ENCODE measurements at regions not wholly inside any gene's neighbourhood (a gene's known extent, or its start where the extent isn't known, plus 50 kb on each side); places are given as distances from the start of the nearest gene placed in this dataset.

GRCh38 chr7:116400522-116400921 lies 99.0 kb upstream of the CAV2 start:
- 17% methylated on average over 3 of the region's 3 CpGs for WGBS (ENCODE audit: insufficient coverage, insufficient replicate concordance, low lambda C conversion rate, missing lambda C conversion rate)
- RAD21 ChIA-PET (ENCODE audit: unreplicated experiment), result no interaction called here

More at GRCh38 chr7:116400522-116400921, 99.0 kb upstream of the CAV2 start:
- in situ Hi-C loops (cut with MboI), result no loop called here
- intact Hi-C loops (cut with micrococcal nuclease; ENCODE audit: unreplicated experiment), result no loop called here
- no peak overlapping the region for H2AFZ ChIP-seq (ENCODE audit: control insufficient read depth, low read depth, low read length)
- TF ChIP-seq MEF2B (IDR thresholded peaks at IDR 0.05; ENCODE audit: partially characterized antibody, poor library complexity, severe bottlenecking) (no peak), IRF3 (IDR thresholded peaks at IDR 0.05) (no peak), CEBPZ (IDR thresholded peaks at IDR 0.05; ENCODE audit: low read depth, low read length) (no peak), TCF7 (IDR thresholded peaks at IDR 0.05; ENCODE audit: borderline replicate concordance) (no peak), TARDBP (IDR thresholded peaks at IDR 0.05; ENCODE audit: borderline replicate concordance) (no peak), ZNF207 (IDR thresholded peaks at IDR 0.05; ENCODE audit: borderline replicate concordance) (no peak), SMARCA5 (IDR thresholded peaks at IDR 0.05) (no peak), SMC3 (IDR thresholded peaks at IDR 0.05; ENCODE audit: borderline replicate concordance, low read length) (no peak)
- ATAC-seq (no peak), DNase-seq (ENCODE audit: low read depth, low spot score) (no peak), FAIRE-seq (no peak)
- no TSS peak for BruUV-seq (replicated peaks)
- H3K4me1 ChIP-seq (ENCODE audit: control insufficient read depth, insufficient read depth, low read length), result no peaks in the 10 kb centered on the region
- ChIA-PET SMC1A (ENCODE audit: uncharacterized antibody, unreplicated experiment) (no interaction called here), POLR2A (no interaction called here), CTCF (no interaction called here)
- H3K27me3 ChIP-seq (replicated peaks in 1 of 2; ENCODE audit: control insufficient read depth in 2 of 2, insufficient read depth in 2 of 2, low read length in 1 of 2), result peaks cover 0 to 5% of the 10 kb centered on the region in 2 experiments; a peak in 1 of 4 replicates
- no peak overlapping the region for H3K4me2 ChIP-seq (ENCODE audit: control insufficient read depth, insufficient read depth)
- no peaks in the 10 kb centered on the region; the same call in 2 of the 3 replicates for H3K9me3 ChIP-seq (replicated peaks; ENCODE audit: control insufficient read depth, insufficient read depth, low read length)
- H3K36me3 ChIP-seq (ENCODE audit: control insufficient read depth in 2 of 2, insufficient read depth in 2 of 2, low read length in 1 of 2), result no peaks in the 10 kb centered on the region
- no peaks in the 10 kb centered on the region for H4K20me1 ChIP-seq (ENCODE audit: control insufficient read depth, insufficient read depth)
- H3K4me3 ChIP-seq, result no peak overlapping the region
- no peak overlapping the region for H3K27ac ChIP-seq (ENCODE audit: control insufficient read depth, insufficient read depth)
- H3K79me2 ChIP-seq (ENCODE audit: control insufficient read depth, insufficient read depth, low read length), result no peaks in the 10 kb centered on the region
- H3K9ac ChIP-seq (ENCODE audit: control insufficient read depth, insufficient read depth, low read length), result no peak overlapping the region
